Testis (tissue), 2 donors: ENCODE measurements at regions not wholly inside any gene's neighbourhood (a gene's known extent, or its start where the extent isn't known, plus 50 kb on each side); places are given as distances from the start of the nearest gene placed in this dataset.

ENCODE experiments used
- POLR2A ChIP-seq: fragments of 450-650 bp; IDR thresholded peaks from one replicate; pipeline ENCODE4 v1.6.1; 2017; ENCODE audit warnings: antibody characterized with exemption, mild to moderate bottlenecking, moderate library complexity
- TF ChIP-seq, protein P1 (sequence below), 3 experiments: fragments of 450-650 bp in 2 of 3; fragments of 200-600 bp in 1 of 3; sonication (generic) in 1 of 3; IDR thresholded peaks; one replicate each; pipeline ENCODE4 v1.5.1; 2016 to 2019; ENCODE audit warnings: antibody characterized with exemption in 3 of 3, mild to moderate bottlenecking in 2 of 3, moderate library complexity in 1 of 3

DNA sequence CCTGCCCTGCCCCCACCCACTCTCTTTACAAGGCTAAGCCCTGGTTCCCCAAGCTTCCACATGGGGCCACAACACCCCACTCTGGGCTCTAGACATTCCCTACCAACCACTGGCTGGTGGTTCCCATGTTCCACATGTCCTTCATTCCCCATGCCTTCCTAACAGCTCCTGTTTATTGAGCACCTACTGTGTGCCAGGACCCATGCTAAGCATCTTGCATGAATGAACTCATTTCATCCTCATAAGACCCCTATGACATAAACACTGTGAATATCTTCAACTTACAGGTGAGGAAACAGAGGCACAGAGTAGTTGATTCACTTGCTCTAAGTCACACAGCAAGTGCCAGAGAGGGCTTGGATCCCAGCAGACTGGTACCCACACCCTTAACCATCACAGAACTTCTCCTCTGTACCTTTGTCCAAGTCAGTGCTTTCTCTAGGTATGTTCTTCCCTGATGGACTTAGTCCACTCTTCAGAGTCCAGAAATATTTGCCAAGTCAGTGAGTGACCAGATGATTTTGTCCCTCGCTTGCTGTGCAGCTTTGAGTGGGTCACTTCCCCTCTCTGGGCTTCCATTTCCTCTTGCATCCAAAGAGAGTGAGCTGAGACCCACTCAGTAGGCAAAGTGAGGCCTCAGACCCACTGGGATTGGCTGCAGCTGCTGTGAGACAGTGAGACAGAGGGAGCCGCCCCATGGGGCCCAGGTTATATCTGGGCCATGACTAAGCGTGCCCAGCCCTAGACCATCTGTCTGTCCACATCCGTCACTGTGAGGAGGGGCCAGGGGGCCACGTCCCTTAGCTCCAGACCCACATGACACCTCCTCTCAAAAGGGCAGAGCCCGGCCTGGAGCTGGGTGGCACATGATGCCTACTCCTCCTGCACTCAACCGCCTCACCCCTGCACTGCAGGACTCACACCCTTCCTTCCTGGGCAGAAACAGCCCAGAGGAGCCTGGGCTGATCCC lies 132.4 kb downstream of the MN1 start:
- TF ChIP-seq, protein P1, sequence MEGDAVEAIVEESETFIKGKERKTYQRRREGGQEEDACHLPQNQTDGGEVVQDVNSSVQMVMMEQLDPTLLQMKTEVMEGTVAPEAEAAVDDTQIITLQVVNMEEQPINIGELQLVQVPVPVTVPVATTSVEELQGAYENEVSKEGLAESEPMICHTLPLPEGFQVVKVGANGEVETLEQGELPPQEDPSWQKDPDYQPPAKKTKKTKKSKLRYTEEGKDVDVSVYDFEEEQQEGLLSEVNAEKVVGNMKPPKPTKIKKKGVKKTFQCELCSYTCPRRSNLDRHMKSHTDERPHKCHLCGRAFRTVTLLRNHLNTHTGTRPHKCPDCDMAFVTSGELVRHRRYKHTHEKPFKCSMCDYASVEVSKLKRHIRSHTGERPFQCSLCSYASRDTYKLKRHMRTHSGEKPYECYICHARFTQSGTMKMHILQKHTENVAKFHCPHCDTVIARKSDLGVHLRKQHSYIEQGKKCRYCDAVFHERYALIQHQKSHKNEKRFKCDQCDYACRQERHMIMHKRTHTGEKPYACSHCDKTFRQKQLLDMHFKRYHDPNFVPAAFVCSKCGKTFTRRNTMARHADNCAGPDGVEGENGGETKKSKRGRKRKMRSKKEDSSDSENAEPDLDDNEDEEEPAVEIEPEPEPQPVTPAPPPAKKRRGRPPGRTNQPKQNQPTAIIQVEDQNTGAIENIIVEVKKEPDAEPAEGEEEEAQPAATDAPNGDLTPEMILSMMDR (IDR thresholded peaks at IDR 0.05), result no peak
- no peak for TF ChIP-seq POLR2A
